ENCODE measurements at regions not wholly inside any gene's neighbourhood (a gene's known extent, or its start where the extent isn't known, plus 50 kb on each side); places are given as distances from the start of the nearest gene placed in this dataset.

DNA sequence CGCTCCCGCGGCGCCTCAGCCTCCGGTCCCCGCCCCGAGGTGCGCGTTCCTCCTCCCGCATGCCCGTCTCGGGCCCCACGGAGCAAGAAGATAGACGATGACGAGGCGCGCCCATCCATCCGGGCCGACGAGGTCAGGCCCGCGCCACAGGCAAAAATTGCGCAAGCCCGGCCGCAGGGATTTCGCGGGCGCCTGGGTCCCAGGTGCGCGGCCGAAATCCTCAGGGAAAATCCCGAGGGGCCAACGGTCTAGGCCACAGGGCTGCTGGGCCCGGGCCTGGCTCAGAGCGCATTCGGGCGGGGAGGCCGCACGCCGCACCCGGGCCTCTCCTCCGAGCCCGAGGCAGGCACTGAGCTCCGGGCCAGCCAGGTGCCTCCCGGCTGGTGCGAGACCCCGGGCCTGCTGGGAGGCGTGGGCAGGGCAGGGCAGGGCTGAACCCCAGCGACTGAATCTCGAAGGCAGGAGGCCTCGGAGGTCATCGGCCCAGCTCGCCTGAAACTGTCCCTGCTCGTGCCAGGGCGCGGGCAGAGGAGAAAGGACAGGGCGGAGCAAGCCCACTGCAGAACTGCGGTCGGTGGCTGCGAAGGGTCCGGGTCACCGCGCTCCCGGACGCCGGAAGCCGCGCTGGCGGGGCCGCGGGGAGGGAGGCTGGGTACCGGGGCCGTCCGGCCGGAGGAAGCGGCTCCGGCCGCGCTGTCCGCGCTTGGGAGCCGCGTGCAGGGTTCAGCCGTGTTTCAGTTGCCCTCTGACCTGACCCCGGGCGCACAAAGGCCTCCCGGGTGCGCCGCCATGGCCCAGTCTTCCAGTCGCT lies 66.8 kb downstream of the FOXD1 start:
- intact Hi-C loops (cut with micrococcal nuclease; ENCODE audit: unreplicated experiment), result loop anchor here (10.0 kb wide), 1 partner anchor 63 kb away; the partner anchor contains the start of gene FOXD1
- in situ Hi-C loops (cut with MboI), result no loop called here
- ChIA-PET RAD21 (ENCODE audit: unreplicated experiment) (no interaction called here), CTCF (no interaction called here), POLR2A (no interaction called here), SMC1A (ENCODE audit: uncharacterized antibody, unreplicated experiment) (no interaction called here)
- Histone ChIP-seq H3K4me3 (no peak overlapping the region), H3K4me2 (ENCODE audit: control insufficient read depth, insufficient read depth) (no peak overlapping the region), H3K36me3 (ENCODE audit: control insufficient read depth in 2 of 2, insufficient read depth in 2 of 2, low read length in 1 of 2) (no peaks in the 10 kb centered on the region), H3K27me3 (replicated peaks in 1 of 2; ENCODE audit: control insufficient read depth in 2 of 2, insufficient read depth in 2 of 2, low read length in 1 of 2) (peaks cover 11 to 14% of the 10 kb centered on the region in 2 experiments), H3K9me3 (replicated peaks; ENCODE audit: control insufficient read depth, insufficient read depth, low read length) (peaks cover 23% of the 10 kb centered on the region), H3K9ac (ENCODE audit: control insufficient read depth, insufficient read depth, low read length) (no peak overlapping the region), H3K79me2 (ENCODE audit: control insufficient read depth, insufficient read depth, low read length) (no peaks in the 10 kb centered on the region), H3K4me1 (ENCODE audit: control insufficient read depth, insufficient read depth, low read length) (no peaks in the 10 kb centered on the region), H4K20me1 (ENCODE audit: control insufficient read depth, insufficient read depth) (no peaks in the 10 kb centered on the region), H2AFZ (ENCODE audit: control insufficient read depth, low read depth, low read length) (no peak overlapping the region), H3K27ac (ENCODE audit: control insufficient read depth, insufficient read depth) (no peak overlapping the region)
- ATAC-seq (no peak), FAIRE-seq (no peak), DNase-seq (ENCODE audit: low read depth, low spot score) (no peak)
- TF ChIP-seq SP1 (IDR thresholded peaks at IDR 0.05; ENCODE audit: low read depth, low read length) (no peak), SUZ12 (IDR thresholded peaks at IDR 0.05; ENCODE audit: unreplicated experiment) (peak; percentile 22)
- BruUV-seq (replicated peaks), result no TSS peak
- 76% methylated on average over 57 of the region's 90 CpGs for WGBS (ENCODE audit: insufficient coverage, insufficient replicate concordance, low lambda C conversion rate, missing lambda C conversion rate)

DNA sequence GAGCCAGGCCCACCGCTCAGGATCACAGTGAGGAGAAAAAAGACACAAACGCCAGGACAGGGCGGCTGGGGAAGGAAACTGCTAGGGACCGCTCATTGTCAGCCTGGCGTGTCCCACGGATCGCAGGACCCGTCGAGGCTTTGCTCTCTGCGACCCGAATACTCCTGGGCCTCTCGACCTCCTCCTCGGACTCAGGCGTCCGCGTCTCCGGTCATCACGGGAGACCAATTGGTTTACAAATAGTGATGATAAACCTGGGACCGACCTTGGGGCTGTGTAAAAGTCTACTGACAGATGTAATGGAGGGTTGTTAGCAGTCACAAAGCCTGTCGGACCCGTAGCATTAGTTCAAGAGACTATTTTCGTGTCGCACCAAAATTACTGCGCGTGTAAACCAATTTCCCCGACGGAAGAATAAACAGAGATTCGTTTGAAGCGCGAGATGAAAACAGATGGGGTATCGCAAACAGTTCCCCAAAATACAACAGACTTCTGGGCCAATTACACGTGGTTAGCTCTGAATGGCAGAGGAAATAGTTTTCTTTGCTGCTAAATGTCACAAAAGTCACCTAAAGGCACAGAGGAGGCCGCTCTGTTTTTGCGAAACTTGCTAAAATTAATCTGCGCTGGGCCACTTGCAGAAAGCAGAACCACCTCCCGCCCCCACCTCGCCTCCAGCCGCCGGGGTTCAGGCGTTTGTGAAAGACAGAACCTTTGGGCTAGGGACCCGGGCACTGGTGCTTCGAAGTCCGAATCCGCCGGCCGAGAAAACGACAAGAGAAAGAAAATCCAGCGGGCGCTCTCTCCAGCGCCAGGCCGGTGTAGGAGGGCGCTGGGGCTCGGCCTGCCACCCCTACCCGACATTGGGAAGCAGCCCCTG lies 67.6 kb downstream of the FOXD1 start:
- H3K36me3 ChIP-seq (ENCODE audit: control insufficient read depth in 2 of 2, insufficient read depth in 2 of 2, low read length in 1 of 2), result no peaks in the 10 kb centered on the region
- in situ Hi-C loops (cut with MboI) (no loop called here), intact Hi-C loops (cut with micrococcal nuclease; ENCODE audit: unreplicated experiment) (loop anchor here (10.0 kb wide), 1 partner anchor 64 kb away; the partner anchor contains the start of gene FOXD1)
- POLR2A ChIA-PET, result no interaction called here
- H3K9me3 ChIP-seq (replicated peaks; ENCODE audit: control insufficient read depth, insufficient read depth, low read length), result peaks cover 23% of the 10 kb centered on the region
- RAD21 ChIA-PET (ENCODE audit: unreplicated experiment), result no interaction called here
- no peaks in the 10 kb centered on the region for H3K4me1 ChIP-seq (ENCODE audit: control insufficient read depth, insufficient read depth, low read length)
- WGBS (ENCODE audit: insufficient coverage, insufficient replicate concordance, low lambda C conversion rate, missing lambda C conversion rate), result 59% methylated on average over 50 of the region's 54 CpGs
- no peaks in the 10 kb centered on the region for H3K79me2 ChIP-seq (ENCODE audit: control insufficient read depth, insufficient read depth, low read length)
- SMC1A ChIA-PET (ENCODE audit: uncharacterized antibody, unreplicated experiment), result no interaction called here
- TF ChIP-seq EZH2 (IDR thresholded peaks at IDR 0.05; ENCODE audit: borderline replicate concordance, control insufficient read depth, low read depth, low read length) (peak; percentile 83; the same call in 1 of the 2 replicates), MEF2B (IDR thresholded peaks at IDR 0.05; ENCODE audit: partially characterized antibody, poor library complexity, severe bottlenecking) (no peak)
- no peak for ATAC-seq
- H3K27me3 ChIP-seq (replicated peaks in 1 of 2; ENCODE audit: control insufficient read depth in 2 of 2, insufficient read depth in 2 of 2, low read length in 1 of 2), result peaks cover 11 to 16% of the 10 kb centered on the region in 2 experiments
- no peak overlapping the region for H3K4me2 ChIP-seq (ENCODE audit: control insufficient read depth, insufficient read depth)
- no peak overlapping the region for H3K4me3 ChIP-seq
- H2AFZ ChIP-seq (ENCODE audit: control insufficient read depth, low read depth, low read length), result no peak overlapping the region
- CTCF ChIA-PET, result no interaction called here
- H4K20me1 ChIP-seq (ENCODE audit: control insufficient read depth, insufficient read depth), result no peaks in the 10 kb centered on the region
- no peak for FAIRE-seq
- no peak overlapping the region for H3K27ac ChIP-seq (ENCODE audit: control insufficient read depth, insufficient read depth)
- no TSS peak for BruUV-seq (replicated peaks)
- H3K9ac ChIP-seq (ENCODE audit: control insufficient read depth, insufficient read depth, low read length), result no peak overlapping the region
- DNase-seq (ENCODE audit: low read depth, low spot score), result no peak
